C4-2B (cell line): ENCODE measurements at regions not wholly inside any gene's neighbourhood (a gene's known extent, or its start where the extent isn't known, plus 50 kb on each side); places are given as distances from the start of the nearest gene placed in this dataset.

Source experiments
- CTCF ChIP-seq: fragments of 450-650 bp; conservative IDR thresholded peaks from 2 replicates; pipeline ENCODE4 v1.5.1; 2017; ENCODE audit warnings: mild to moderate bottlenecking
- ZFX ChIP-seq: fragments of 450-650 bp; IDR thresholded peaks from 2 replicates; pipeline ENCODE4 v1.6.1; 2017

DNA sequence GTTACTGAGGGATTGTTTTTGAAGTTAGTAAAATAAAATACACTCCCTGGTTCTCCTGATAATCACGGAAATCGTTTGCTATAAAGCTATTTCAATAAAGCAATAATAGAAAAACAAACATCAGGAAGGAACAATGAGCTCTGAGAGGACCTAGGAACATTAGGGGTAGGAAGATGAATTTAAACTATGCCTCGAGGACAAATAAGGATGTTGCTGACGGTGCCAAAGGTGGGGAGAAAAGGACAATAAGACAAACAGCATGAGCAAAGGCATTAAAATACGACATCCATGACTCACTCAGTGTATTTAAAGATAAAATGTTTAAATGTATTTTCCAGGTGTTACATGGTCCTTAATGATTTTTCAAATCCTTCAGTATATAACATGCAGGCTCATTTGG, 110.3 kb downstream of the MTNR1A start:
- TF ChIP-seq CTCF, result no peak; the same call in 1 of the 2 replicates
- TF ChIP-seq ZFX, result no peak
